ENCODE measurements at regions not wholly inside any gene's neighbourhood (a gene's known extent, or its start where the extent isn't known, plus 50 kb on each side); places are given as distances from the start of the nearest gene placed in this dataset.
"Not testable (repeated sequence)": the region's sequence is repeated elsewhere in the genome, so short reads cannot be mapped to it uniquely, and the experiment has no call there.

GRCh38 chr11:46223252-46223513, 54.3 kb upstream of the CREB3L1 start:
- no peaks in the 10 kb centered on the region for H3K27me3 ChIP-seq (ENCODE audit: low read depth, low read length)
- H3K4me1 ChIP-seq (ENCODE audit: control insufficient read depth in 1 of 2, insufficient read depth in 2 of 2, low read length in 2 of 2), result no peaks in the 10 kb centered on the region
- H3K27ac ChIP-seq (ENCODE audit: low read length), result no peak overlapping the region
- no peaks in the 10 kb centered on the region for H3K9me3 ChIP-seq (ENCODE audit: control insufficient read depth in 1 of 2, low read length in 2 of 2)
- no peak overlapping the region for H3K4me3 ChIP-seq (ENCODE audit: low read depth in 1 of 2, low read length in 2 of 2)
- no peaks in the 10 kb centered on the region for H3K36me3 ChIP-seq (ENCODE audit: control insufficient read depth in 1 of 2, insufficient read depth in 2 of 2, low read length in 2 of 2)

GRCh38 chr11:46222490-46223251, 54.8 kb upstream of the CREB3L1 start:
- Histone ChIP-seq H3K4me1 (ENCODE audit: control insufficient read depth in 1 of 2, insufficient read depth in 2 of 2, low read length in 2 of 2) (no peaks in the 10 kb centered on the region), H3K27ac (ENCODE audit: low read length) (no peak overlapping the region), H3K4me3 (ENCODE audit: low read depth in 1 of 2, low read length in 2 of 2) (no peak overlapping the region), H3K9me3 (ENCODE audit: control insufficient read depth in 1 of 2, low read length in 2 of 2) (no peaks in the 10 kb centered on the region), H3K27me3 (ENCODE audit: low read depth, low read length) (no peaks in the 10 kb centered on the region), H3K36me3 (ENCODE audit: control insufficient read depth in 1 of 2, insufficient read depth in 2 of 2, low read length in 2 of 2) (no peaks in the 10 kb centered on the region)

- H3K27me3 ChIP-seq (ENCODE audit: low read depth, low read length), result no peaks in the 10 kb centered on the region
- no peak overlapping the region for H3K4me3 ChIP-seq (ENCODE audit: low read depth in 1 of 2, low read length in 2 of 2)
- no peaks in the 10 kb centered on the region for H3K36me3 ChIP-seq (ENCODE audit: control insufficient read depth in 1 of 2, insufficient read depth in 2 of 2, low read length in 2 of 2)
- H3K9me3 ChIP-seq (ENCODE audit: control insufficient read depth in 1 of 2, low read length in 2 of 2), result no peaks in the 10 kb centered on the region
- no peak overlapping the region for H3K27ac ChIP-seq (ENCODE audit: low read length)
- no peaks in the 10 kb centered on the region for H3K4me1 ChIP-seq (ENCODE audit: control insufficient read depth in 1 of 2, insufficient read depth in 2 of 2, low read length in 2 of 2)
Observed at GRCh38 chr11:46220313-46220712, 57.1 kb upstream of the CREB3L1 start.

GRCh38 chr11:46216765-46217089, 60.7 kb upstream of the CREB3L1 start:
- H3K27ac ChIP-seq (ENCODE audit: low read length), result peak overlapping the region; percentile 39
- H3K27me3 ChIP-seq (ENCODE audit: low read depth, low read length), result no peaks in the 10 kb centered on the region
- H3K36me3 ChIP-seq (ENCODE audit: control insufficient read depth in 1 of 2, insufficient read depth in 2 of 2, low read length in 2 of 2), result no peaks in the 10 kb centered on the region
- no peaks in the 10 kb centered on the region for H3K9me3 ChIP-seq (ENCODE audit: control insufficient read depth in 1 of 2, low read length in 2 of 2)
- no peaks in the 10 kb centered on the region for H3K4me1 ChIP-seq (ENCODE audit: control insufficient read depth in 1 of 2, insufficient read depth in 2 of 2, low read length in 2 of 2)
- H3K4me3 ChIP-seq (ENCODE audit: low read depth in 1 of 2, low read length in 2 of 2), result no peak overlapping the region

GRCh38 chr11:46216019-46216764, 61.3 kb upstream of the CREB3L1 start:
- H3K9me3 ChIP-seq (ENCODE audit: control insufficient read depth in 1 of 2, low read length in 2 of 2), result no peaks in the 10 kb centered on the region
- H3K27me3 ChIP-seq (ENCODE audit: low read depth, low read length), result no peaks in the 10 kb centered on the region
- peak overlapping the region in 1 of 2 donors; percentile 57 for H3K4me3 ChIP-seq (ENCODE audit: low read depth in 1 of 2, low read length in 2 of 2)
- H3K27ac ChIP-seq (ENCODE audit: low read length), result peak overlapping the region; percentile 39
- no peaks in the 10 kb centered on the region for H3K4me1 ChIP-seq (ENCODE audit: control insufficient read depth in 1 of 2, insufficient read depth in 2 of 2, low read length in 2 of 2)
- H3K36me3 ChIP-seq (ENCODE audit: control insufficient read depth in 1 of 2, insufficient read depth in 2 of 2, low read length in 2 of 2), result no peaks in the 10 kb centered on the region

- H3K27ac ChIP-seq (ENCODE audit: low read length), result no peak overlapping the region
- H3K4me3 ChIP-seq (ENCODE audit: low read depth in 1 of 2, low read length in 2 of 2), result no peak overlapping the region
- no peaks in the 10 kb centered on the region for H3K4me1 ChIP-seq (ENCODE audit: control insufficient read depth in 1 of 2, insufficient read depth in 2 of 2, low read length in 2 of 2)
- H3K27me3 ChIP-seq (ENCODE audit: low read depth, low read length), result no peaks in the 10 kb centered on the region
- no peaks in the 10 kb centered on the region for H3K9me3 ChIP-seq (ENCODE audit: control insufficient read depth in 1 of 2, low read length in 2 of 2)
- no peaks in the 10 kb centered on the region for H3K36me3 ChIP-seq (ENCODE audit: control insufficient read depth in 1 of 2, insufficient read depth in 2 of 2, low read length in 2 of 2)
Observed at GRCh38 chr11:46215208-46215931, 62.1 kb upstream of the CREB3L1 start.

GRCh38 chr11:46212720-46213119, 64.7 kb upstream of the CREB3L1 start:
- Histone ChIP-seq H3K4me1 (ENCODE audit: control insufficient read depth in 1 of 2, insufficient read depth in 2 of 2, low read length in 2 of 2) (no peaks in the 10 kb centered on the region), H3K27me3 (ENCODE audit: low read depth, low read length) (no peaks in the 10 kb centered on the region), H3K9me3 (ENCODE audit: control insufficient read depth in 1 of 2, low read length in 2 of 2) (no peaks in the 10 kb centered on the region), H3K36me3 (ENCODE audit: control insufficient read depth in 1 of 2, insufficient read depth in 2 of 2, low read length in 2 of 2) (no peaks in the 10 kb centered on the region), H3K4me3 (ENCODE audit: low read depth in 1 of 2, low read length in 2 of 2) (no peak overlapping the region), H3K27ac (ENCODE audit: low read length) (no peak overlapping the region)

- no peaks in the 10 kb centered on the region for H3K27me3 ChIP-seq (ENCODE audit: low read depth, low read length)
- H3K4me1 ChIP-seq (ENCODE audit: control insufficient read depth in 1 of 2, insufficient read depth in 2 of 2, low read length in 2 of 2), result no peaks in the 10 kb centered on the region
- H3K36me3 ChIP-seq (ENCODE audit: control insufficient read depth in 1 of 2, insufficient read depth in 2 of 2, low read length in 2 of 2), result no peaks in the 10 kb centered on the region
- no peak overlapping the region for H3K27ac ChIP-seq (ENCODE audit: low read length)
- H3K9me3 ChIP-seq (ENCODE audit: control insufficient read depth in 1 of 2, low read length in 2 of 2), result no peaks in the 10 kb centered on the region
- no peak overlapping the region for H3K4me3 ChIP-seq (ENCODE audit: low read depth in 1 of 2, low read length in 2 of 2)
Observed at GRCh38 chr11:46210856-46211255, 66.6 kb upstream of the CREB3L1 start.

- Histone ChIP-seq H3K9me3 (ENCODE audit: control insufficient read depth in 1 of 2, low read length in 2 of 2) (no peaks in the 10 kb centered on the region), H3K27ac (ENCODE audit: low read length) (no peak overlapping the region), H3K27me3 (ENCODE audit: low read depth, low read length) (no peaks in the 10 kb centered on the region), H3K36me3 (ENCODE audit: control insufficient read depth in 1 of 2, insufficient read depth in 2 of 2, low read length in 2 of 2) (no peaks in the 10 kb centered on the region), H3K4me3 (ENCODE audit: low read depth in 1 of 2, low read length in 2 of 2) (no peak overlapping the region), H3K4me1 (ENCODE audit: control insufficient read depth in 1 of 2, insufficient read depth in 2 of 2, low read length in 2 of 2) (no peaks in the 10 kb centered on the region)
Observed at GRCh38 chr11:46210133-46210636, 67.3 kb upstream of the CREB3L1 start.

- not testable (repeated sequence) for H3K4me3 ChIP-seq (ENCODE audit: low read depth in 1 of 2, low read length in 2 of 2); H3K9me3 ChIP-seq (ENCODE audit: control insufficient read depth in 1 of 2, low read length in 2 of 2); H3K36me3 ChIP-seq (ENCODE audit: control insufficient read depth in 1 of 2, insufficient read depth in 2 of 2, low read length in 2 of 2)
Observed at GRCh38 chr11:46209624-46210023, 67.8 kb upstream of the CREB3L1 start.

GRCh38 chr11:46208803-46209202, 68.7 kb upstream of the CREB3L1 start:
- H3K4me3 ChIP-seq (ENCODE audit: low read depth in 1 of 2, low read length in 2 of 2), result no peak overlapping the region
- H3K9me3 ChIP-seq (ENCODE audit: control insufficient read depth in 1 of 2, low read length in 2 of 2), result no peaks in the 10 kb centered on the region
- no peak overlapping the region for H3K27ac ChIP-seq (ENCODE audit: low read length)
- no peaks in the 10 kb centered on the region for H3K36me3 ChIP-seq (ENCODE audit: control insufficient read depth in 1 of 2, insufficient read depth in 2 of 2, low read length in 2 of 2)
- H3K4me1 ChIP-seq (ENCODE audit: control insufficient read depth in 1 of 2, insufficient read depth in 2 of 2, low read length in 2 of 2), result no peaks in the 10 kb centered on the region
- H3K27me3 ChIP-seq (ENCODE audit: low read depth, low read length), result no peaks in the 10 kb centered on the region

More at GRCh38 chr11:46209624-46210023, 67.8 kb upstream of the CREB3L1 start:
- not testable (repeated sequence) for H3K4me1 ChIP-seq (ENCODE audit: control insufficient read depth in 1 of 2, insufficient read depth in 2 of 2, low read length in 2 of 2); H3K27me3 ChIP-seq (ENCODE audit: low read depth, low read length); H3K27ac ChIP-seq (ENCODE audit: low read length)
